Panc1 (cell line): ENCODE measurements at regions not wholly inside any gene's neighbourhood (a gene's known extent, or its start where the extent isn't known, plus 50 kb on each side); places are given as distances from the start of the nearest gene placed in this dataset.

ENCODE experiments used
- ATAC-seq: fragments of 200-7000 bp; cut with Tn5 transposase; 2 replicates; pipeline ENCODE4 v1.9.1; 2020; ENCODE audit warnings: mild to moderate bottlenecking, moderate library complexity
- BruUV-seq: library from RNA; stranded (reverse); fragments of 400-500 nt; replicated peaks from 2 replicates; lab custom pipeline; 2021; lab: Mats Ljungman, UMichigan
- CTCF ChIA-PET: fragments of 300-600 bp; sonication (Branson Sonifier 250); formaldehyde crosslinking; loops from one replicate; lab custom pipeline; 2022; ENCODE audit warnings: antibody characterized with exemption; lab: Charles Lee
- POLR2A ChIA-PET: fragments of 300-600 bp; sonication (Branson Sonifier 250); formaldehyde crosslinking; loops from one replicate; lab custom pipeline; 2022; ENCODE audit warnings: antibody characterized with exemption; lab: Charles Lee
- DNase-seq: peaks from one replicate; pipeline ENCODE4 v3.0.0-alpha.2; 2010; ENCODE audit warnings: low read depth, low spot score
- H3K27ac ChIP-seq: 2 replicates; pipeline ENCODE4 v1.5.1; 2011; ENCODE audit warnings: mild to moderate bottlenecking, low read length, inconsistent platforms
- H3K27me3 ChIP-seq: fragments of 200-500 bp; sonication (Bioruptor generic); 2 replicates; pipeline ENCODE4 v1.6.0; 2014; ENCODE audit warnings: low read length, inconsistent platforms; ENCODE audit not compliant: control insufficient read depth, insufficient read depth
- H3K36me3 ChIP-seq: fragments of 200-500 bp; sonication (Bioruptor generic); 2 replicates; pipeline ENCODE4 v1.5.1; 2014; ENCODE audit warnings: inconsistent platforms, mild to moderate bottlenecking, low read length, moderate library complexity; ENCODE audit not compliant: control insufficient read depth, insufficient read depth
- H3K4me1 ChIP-seq: 2 replicates; pipeline ENCODE4 v1.5.1; 2011; ENCODE audit warnings: inconsistent platforms, mild to moderate bottlenecking, low read length, moderate library complexity; ENCODE audit not compliant: control insufficient read depth, insufficient read depth
- H3K4me3 ChIP-seq, 2 experiments: 2 replicates each; pipeline ENCODE4 v1.5.1; 2011 to 2012; ENCODE audit warnings: low read depth in 2 of 2, low read length in 2 of 2, mild to moderate bottlenecking in 2 of 2, inconsistent platforms in 1 of 2, moderate library complexity in 1 of 2
- H3K9me3 ChIP-seq: fragments of 200-500 bp; sonication (Bioruptor generic); 2 replicates; pipeline ENCODE4 v1.5.1; 2014; ENCODE audit warnings: low read depth, mild to moderate bottlenecking, inconsistent platforms, low read length, moderate library complexity; ENCODE audit not compliant: control insufficient read depth, insufficient read depth
- POLR2AphosphoS5 ChIP-seq: IDR thresholded peaks from 2 replicates; pipeline ENCODE4 v1.6.1; 2012; ENCODE audit warnings: mild to moderate bottlenecking, low read depth, low read length, moderate library complexity
- REST ChIP-seq, 2 experiments: IDR thresholded peaks; 2 replicates each; pipeline ENCODE4 v1.6.1; 2011 to 2012; ENCODE audit warnings: low read depth in 2 of 2, control low read depth in 1 of 2, low read length in 1 of 2, mild to moderate bottlenecking in 1 of 2, moderate library complexity in 1 of 2; ENCODE audit not compliant: insufficient read depth in 1 of 2
- SIN3A ChIP-seq: IDR thresholded peaks from 2 replicates; pipeline ENCODE4 v1.6.1; 2012; ENCODE audit warnings: low read depth, mild to moderate bottlenecking, low read length, moderate library complexity, borderline replicate concordance; ENCODE audit not compliant: insufficient read depth
- TCF7L2 ChIP-seq: IDR thresholded peaks from 2 replicates; pipeline ENCODE4 v1.6.1; 2011; ENCODE audit warnings: mild to moderate bottlenecking, low read depth, low read length, inconsistent platforms
- in situ Hi-C: cut with HindIII; loops from 2 replicates; pipeline ENCODE4 v1.10.0; 2016; ENCODE audit warnings: low sequenced_read_pairs, low pct_unique_long_range_greater_than_20kb
- intact Hi-C: fragments of 100-400 bp; cut with micrococcal nuclease; formaldehyde crosslinking; loops from one replicate; pipeline ENCODE4 v1.10.0; 2022; ENCODE audit not compliant: unreplicated experiment
- TF ChIP-seq, protein P1 (sequence below): fragments of 450-650 bp; IDR thresholded peaks from 2 replicates; pipeline ENCODE4 v1.5.1; 2017; ENCODE audit warnings: mild to moderate bottlenecking

DNA sequence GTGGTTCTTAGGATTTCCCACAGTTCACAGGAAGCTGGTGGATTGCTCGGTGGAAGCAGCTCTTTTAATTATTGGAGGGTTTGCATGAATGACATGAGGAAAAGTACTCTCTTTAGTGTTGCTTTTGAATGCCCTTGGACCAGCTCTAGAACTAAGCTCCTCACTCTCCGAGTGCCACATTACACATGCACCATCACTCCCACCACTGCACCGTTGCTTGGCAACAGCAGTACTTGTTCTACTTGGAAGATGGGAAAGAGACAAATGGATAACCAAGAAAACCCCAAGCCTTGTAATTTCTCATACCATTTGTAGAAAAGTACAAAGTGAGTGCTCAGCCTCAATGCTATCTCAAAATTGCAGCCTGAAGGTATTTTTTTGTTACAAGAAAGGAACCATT is 620.2 kb upstream of the BOD1L1 start:
- ChIA-PET POLR2A (no interaction called here), CTCF (no interaction called here)
- intact Hi-C loops (no loop called here), in situ Hi-C loops (no loop called here)
- no peaks in the 10 kb centered on the region for H3K9me3 ChIP-seq
- no peaks in the 10 kb centered on the region for H3K4me1 ChIP-seq
- DNase-seq (no peak), ATAC-seq (no peak)
- TF ChIP-seq POLR2AphosphoS5, result no peak
- TF ChIP-seq TCF7L2, result no peak
- no peak for TF ChIP-seq REST (IDR thresholded peaks at IDR 0.05; ENCODE audit: insufficient read depth in 1 of 2, low read depth in 2 of 2, low read length in 1 of 2)
- TF ChIP-seq, protein P1, sequence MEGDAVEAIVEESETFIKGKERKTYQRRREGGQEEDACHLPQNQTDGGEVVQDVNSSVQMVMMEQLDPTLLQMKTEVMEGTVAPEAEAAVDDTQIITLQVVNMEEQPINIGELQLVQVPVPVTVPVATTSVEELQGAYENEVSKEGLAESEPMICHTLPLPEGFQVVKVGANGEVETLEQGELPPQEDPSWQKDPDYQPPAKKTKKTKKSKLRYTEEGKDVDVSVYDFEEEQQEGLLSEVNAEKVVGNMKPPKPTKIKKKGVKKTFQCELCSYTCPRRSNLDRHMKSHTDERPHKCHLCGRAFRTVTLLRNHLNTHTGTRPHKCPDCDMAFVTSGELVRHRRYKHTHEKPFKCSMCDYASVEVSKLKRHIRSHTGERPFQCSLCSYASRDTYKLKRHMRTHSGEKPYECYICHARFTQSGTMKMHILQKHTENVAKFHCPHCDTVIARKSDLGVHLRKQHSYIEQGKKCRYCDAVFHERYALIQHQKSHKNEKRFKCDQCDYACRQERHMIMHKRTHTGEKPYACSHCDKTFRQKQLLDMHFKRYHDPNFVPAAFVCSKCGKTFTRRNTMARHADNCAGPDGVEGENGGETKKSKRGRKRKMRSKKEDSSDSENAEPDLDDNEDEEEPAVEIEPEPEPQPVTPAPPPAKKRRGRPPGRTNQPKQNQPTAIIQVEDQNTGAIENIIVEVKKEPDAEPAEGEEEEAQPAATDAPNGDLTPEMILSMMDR, result no peak
- no peak for TF ChIP-seq SIN3A
- no peaks in the 10 kb centered on the region for H3K36me3 ChIP-seq
- H3K27ac ChIP-seq, result no peak overlapping the region
- BruUV-seq, result no TSS peak
- no peak overlapping the region for H3K4me3 ChIP-seq
- no peaks in the 10 kb centered on the region for H3K27me3 ChIP-seq

DNA sequence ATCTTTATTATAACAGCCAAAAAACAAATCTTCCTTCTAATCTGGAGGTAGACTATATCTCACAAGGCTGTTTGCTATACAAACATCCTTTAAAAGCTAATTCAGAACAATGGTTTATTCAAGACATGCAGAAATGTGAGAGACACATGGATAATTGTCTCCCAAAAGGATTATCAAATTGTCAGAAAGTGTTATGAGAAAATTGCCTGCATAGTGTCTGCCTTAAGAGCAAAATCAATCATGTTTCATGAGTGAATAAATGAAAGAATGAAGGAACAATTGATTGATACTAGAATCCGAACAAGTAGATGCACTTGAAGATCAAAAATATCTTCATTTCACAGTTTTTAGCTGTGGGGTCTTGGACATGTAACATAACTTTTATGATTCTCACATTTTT is 621.7 kb upstream of the BOD1L1 start:
- in situ Hi-C loops, result no loop called here
- TF ChIP-seq TCF7L2, result no peak
- TF ChIP-seq, protein P1, result no peak
- TF ChIP-seq POLR2AphosphoS5, result no peak
- no peak for TF ChIP-seq REST (IDR thresholded peaks at IDR 0.05; ENCODE audit: insufficient read depth in 1 of 2, low read depth in 2 of 2, low read length in 1 of 2)
- TF ChIP-seq SIN3A, result no peak

More for the DNA sequence above, 621.7 kb upstream of the BOD1L1 start:
- CTCF ChIA-PET, result no interaction called here
- BruUV-seq, result no TSS peak
- Histone ChIP-seq H3K27me3 (no peaks in the 10 kb centered on the region), H3K4me3 (no peak overlapping the region), H3K9me3 (no peaks in the 10 kb centered on the region), H3K4me1 (no peaks in the 10 kb centered on the region), H3K27ac (no peak overlapping the region), H3K36me3 (no peaks in the 10 kb centered on the region)
- DNase-seq (no peak), ATAC-seq (no peak)
- intact Hi-C loops, result no loop called here
- POLR2A ChIA-PET, result no interaction called here
